Transverse colon (tissue), 4 donors: ENCODE measurements at regions not wholly inside any gene's neighbourhood (a gene's known extent, or its start where the extent isn't known, plus 50 kb on each side); places are given as distances from the start of the nearest gene placed in this dataset.

Source experiments
- DNase-seq: peaks from one replicate; pipeline ENCODE4 v3.0.0-alpha.2; 2019
- H3K27ac ChIP-seq, 4 donors: fragments of 200-600 bp; sonication (generic); 2 replicates each; pipeline ENCODE4 v1.5.1; 2016 to 2018; ENCODE audit warnings: inconsistent platforms in 4 of 4
- H3K27me3 ChIP-seq: fragments of 200-600 bp; sonication (generic); 2 replicates; pipeline ENCODE4 v1.5.1; 2017; ENCODE audit warnings: inconsistent platforms
- H3K36me3 ChIP-seq, 4 donors: fragments of 200-600 bp; sonication (generic); 2 replicates each; pipeline ENCODE4 v1.5.1; 2017 to 2019; ENCODE audit warnings: inconsistent platforms in 4 of 4
- H3K4me1 ChIP-seq, 4 donors: fragments of 200-600 bp; sonication (generic); 2 replicates each; pipeline ENCODE4 v1.5.1; 2017 to 2020; ENCODE audit warnings: inconsistent platforms in 4 of 4
- H3K4me3 ChIP-seq, 4 donors: fragments of 200-600 bp; sonication (generic); 1 replicate in 1 of 4; 2 replicates in 3 of 4; pipeline versions ENCODE4 v1.5.1 to v1.6.1; 2017 to 2019; ENCODE audit warnings: inconsistent platforms in 4 of 4
- H3K9me3 ChIP-seq, 2 donors: fragments of 200-600 bp; sonication (generic); 2 replicates each; pipeline ENCODE4 v1.5.1; 2017 to 2019; ENCODE audit warnings: inconsistent platforms in 2 of 2
- EP300 ChIP-seq: sonication (generic); formaldehyde crosslinking; IDR thresholded peaks from one replicate; pipeline ENCODE4 v1.6.1; 2017; ENCODE audit warnings: antibody characterized with exemption, low read depth
- POLR2A ChIP-seq: fragments of 450-650 bp; IDR thresholded peaks from one replicate; pipeline ENCODE4 v1.6.1; 2016; ENCODE audit warnings: antibody characterized with exemption, mild to moderate bottlenecking, moderate library complexity
- POLR2AphosphoS5 ChIP-seq, 3 donors: sonication (generic); formaldehyde crosslinking; IDR thresholded peaks; one replicate each; pipeline ENCODE4 v1.6.1; 2016; ENCODE audit warnings: antibody characterized with exemption in 3 of 3
- WGBS, 2 donors: methylation state at CpG; one replicate each; pipeline ENCODE4 v1.1.5; 2018; ENCODE audit warnings: low coverage in 1 of 2; 5-methylcytosine and 5-hydroxymethylcytosine counted together
- in situ Hi-C, 4 donors: fragments of 200-750 bp; cut with MboI; loops; one replicate each; pipeline versions ENCODE4 v1.15.0 to v1.15.1; 2017; ENCODE audit warnings: low sequenced_read_pairs in 3 of 4, low pct_ligation_motif_present in 1 of 4, low pct_unique_long_range_greater_than_20kb in 1 of 4
- intact Hi-C: fragments of 100-400 bp; cut with DNase I; formaldehyde crosslinking; loops from one replicate; pipeline ENCODE4 v1.15.1; 2023; ENCODE audit warnings: low total_unique reads
- TF ChIP-seq, protein P1 (sequence below), 5 experiments: fragments of 200-600 bp in 3 of 5; fragments of 450-650 bp in 2 of 5; sonication (generic) in 3 of 5; IDR thresholded peaks; 1 replicate in 2 of 5; 2 replicates in 3 of 5; pipeline ENCODE4 v1.5.1; 2016 to 2017; ENCODE audit warnings: antibody characterized with exemption in 5 of 5, inconsistent platforms in 3 of 5, mild to moderate bottlenecking in 2 of 5, moderate library complexity in 1 of 5

DNA sequence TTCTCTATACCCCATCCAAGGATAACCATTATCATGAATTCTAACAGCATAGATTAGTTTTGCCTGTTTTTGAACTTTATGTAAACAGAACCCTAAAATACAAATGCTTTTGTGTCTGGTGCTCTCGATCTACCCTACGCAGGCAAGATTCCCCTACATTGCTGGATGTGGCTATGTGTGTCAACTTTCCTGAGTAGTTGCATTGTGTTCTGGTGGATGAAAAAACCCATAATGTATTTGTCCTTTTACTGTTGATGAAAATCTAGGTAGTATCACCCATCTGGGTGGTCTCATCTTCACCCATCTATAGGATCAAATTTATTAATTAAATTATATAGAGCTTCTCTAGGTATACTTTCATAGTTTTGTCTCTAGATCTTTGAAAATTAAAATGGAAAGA is 211.7 kb downstream of the ANKRD60 start:
- in situ Hi-C loops = no loop called here
- TF ChIP-seq, protein P1, sequence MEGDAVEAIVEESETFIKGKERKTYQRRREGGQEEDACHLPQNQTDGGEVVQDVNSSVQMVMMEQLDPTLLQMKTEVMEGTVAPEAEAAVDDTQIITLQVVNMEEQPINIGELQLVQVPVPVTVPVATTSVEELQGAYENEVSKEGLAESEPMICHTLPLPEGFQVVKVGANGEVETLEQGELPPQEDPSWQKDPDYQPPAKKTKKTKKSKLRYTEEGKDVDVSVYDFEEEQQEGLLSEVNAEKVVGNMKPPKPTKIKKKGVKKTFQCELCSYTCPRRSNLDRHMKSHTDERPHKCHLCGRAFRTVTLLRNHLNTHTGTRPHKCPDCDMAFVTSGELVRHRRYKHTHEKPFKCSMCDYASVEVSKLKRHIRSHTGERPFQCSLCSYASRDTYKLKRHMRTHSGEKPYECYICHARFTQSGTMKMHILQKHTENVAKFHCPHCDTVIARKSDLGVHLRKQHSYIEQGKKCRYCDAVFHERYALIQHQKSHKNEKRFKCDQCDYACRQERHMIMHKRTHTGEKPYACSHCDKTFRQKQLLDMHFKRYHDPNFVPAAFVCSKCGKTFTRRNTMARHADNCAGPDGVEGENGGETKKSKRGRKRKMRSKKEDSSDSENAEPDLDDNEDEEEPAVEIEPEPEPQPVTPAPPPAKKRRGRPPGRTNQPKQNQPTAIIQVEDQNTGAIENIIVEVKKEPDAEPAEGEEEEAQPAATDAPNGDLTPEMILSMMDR (IDR thresholded peaks at IDR 0.05) = no peak
- TF ChIP-seq POLR2A = no peak
- no peak for TF ChIP-seq EP300
- no peak for TF ChIP-seq POLR2AphosphoS5 (IDR thresholded peaks at IDR 0.05)
- H3K36me3 ChIP-seq = no peaks in the 10 kb centered on the region
- intact Hi-C loops = no loop called here
- peak overlapping the region in 2 of 4 donors; percentile 31 to 70 for H3K27ac ChIP-seq
- peaks cover 0 to 11% (median 2%) of the 10 kb centered on the region in 4 donors for H3K4me1 ChIP-seq
- H3K27me3 ChIP-seq = no peaks in the 10 kb centered on the region
- 83 to 94% methylated on average over 2 of the region's 2 CpGs for WGBS, 2 donors
- no peaks in the 10 kb centered on the region for H3K9me3 ChIP-seq
- DNase-seq = no peak
- no peak overlapping the region for H3K4me3 ChIP-seq

DNA sequence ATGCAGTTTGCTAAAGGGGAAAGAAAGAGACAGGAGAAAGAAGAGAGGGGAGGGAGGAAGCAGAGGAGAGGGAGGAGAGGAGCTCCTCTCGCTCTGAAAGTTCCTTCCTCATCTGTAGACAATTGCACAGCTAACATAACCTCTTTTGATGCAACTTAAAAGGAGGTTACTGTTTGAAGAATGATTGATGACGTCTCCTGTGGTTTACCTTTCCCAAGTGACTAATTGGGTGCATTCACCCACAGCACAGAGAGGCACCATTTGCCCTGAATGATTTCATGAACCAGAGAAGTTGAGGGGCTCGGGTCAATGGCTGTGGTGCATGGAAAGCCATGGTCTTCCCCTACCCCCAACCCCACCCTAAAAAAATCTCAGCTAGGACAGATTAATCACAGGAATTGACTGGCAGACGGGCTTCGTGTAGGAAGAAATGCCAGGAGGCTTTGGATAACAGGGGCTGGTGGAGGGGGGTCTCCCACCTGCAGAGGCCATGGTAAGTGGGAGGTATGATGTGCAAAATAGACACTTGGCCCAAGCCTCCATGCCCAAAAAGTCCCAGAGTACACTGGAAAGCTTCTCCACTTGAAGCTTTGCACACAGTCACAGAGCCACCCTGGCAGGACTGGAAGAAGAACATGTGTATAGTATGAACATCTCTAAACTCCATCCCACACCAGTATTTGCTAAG is 213.7 kb downstream of the ANKRD60 start:
- Histone ChIP-seq H3K4me3 (no peak overlapping the region), H3K36me3 (no peaks in the 10 kb centered on the region), H3K4me1 (peaks cover 0 to 11% (median 2%) of the 10 kb centered on the region in 4 donors), H3K9me3 (no peaks in the 10 kb centered on the region), H3K27me3 (no peaks in the 10 kb centered on the region), H3K27ac (no peak overlapping the region)
- DNase-seq = no peak
- in situ Hi-C loops (no loop called here), intact Hi-C loops (no loop called here)
- TF ChIP-seq POLR2AphosphoS5 (IDR thresholded peaks at IDR 0.05) (no peak), EP300 (no peak), POLR2A (no peak)
- TF ChIP-seq, protein P1 (IDR thresholded peaks at IDR 0.05) = no peak
- 58 to 68% methylated on average over 4 to 5 of the region's 5 CpGs for WGBS, 2 donors

DNA sequence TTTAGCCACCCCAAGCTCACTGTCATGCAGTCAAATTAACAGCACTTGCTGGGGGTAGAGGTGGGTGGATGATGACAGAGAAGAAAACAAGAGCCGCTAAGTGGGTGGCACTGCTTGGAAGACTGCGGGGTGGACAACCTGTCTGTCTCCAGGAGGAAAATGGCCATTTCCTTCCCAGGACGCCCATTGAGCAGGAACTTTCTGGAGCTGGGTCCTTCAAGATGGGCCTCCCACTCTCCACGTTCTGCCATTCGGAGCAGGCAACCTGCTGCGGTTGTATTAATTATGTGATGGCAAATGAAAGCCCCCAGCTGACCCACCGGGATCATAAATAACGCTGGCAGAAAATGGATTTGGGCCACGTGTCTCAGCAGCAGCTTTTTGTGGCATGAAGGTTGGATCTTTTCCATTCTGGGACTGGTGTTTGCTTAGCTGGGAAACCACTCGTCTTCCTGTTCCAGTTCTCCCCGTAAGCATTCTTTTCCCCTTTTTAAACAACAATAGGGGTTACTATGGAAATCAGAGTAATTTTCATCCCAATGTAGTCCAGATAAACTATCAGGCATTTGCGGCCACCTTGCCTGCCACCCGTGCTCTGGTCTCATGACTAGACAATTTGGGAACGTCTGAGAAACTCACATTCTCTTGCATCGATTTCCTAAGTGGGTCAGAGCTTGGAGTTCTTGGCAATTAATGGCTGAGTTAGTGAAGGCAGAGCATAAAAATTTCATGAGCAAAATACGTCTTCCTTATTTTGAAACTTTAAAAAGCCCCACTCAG is 215.5 kb downstream of the ANKRD60 start:
- intact Hi-C loops = no loop called here
- WGBS, 2 donors = 77 to 80% methylated on average over 15 to 16 of the region's 16 CpGs
- no peak overlapping the region for H3K27ac ChIP-seq
- no peak overlapping the region for H3K4me3 ChIP-seq
- peaks cover 0 to 8% (median 2%) of the 10 kb centered on the region in 4 donors for H3K4me1 ChIP-seq
- in situ Hi-C loops = no loop called here
- no peak for TF ChIP-seq EP300
- no peak for TF ChIP-seq POLR2A
- no peak for TF ChIP-seq POLR2AphosphoS5 (IDR thresholded peaks at IDR 0.05)
- TF ChIP-seq, protein P1 (IDR thresholded peaks at IDR 0.05) = no peak
- H3K36me3 ChIP-seq = no peaks in the 10 kb centered on the region
- no peak for DNase-seq
- H3K9me3 ChIP-seq = no peaks in the 10 kb centered on the region
- H3K27me3 ChIP-seq = no peaks in the 10 kb centered on the region

DNA sequence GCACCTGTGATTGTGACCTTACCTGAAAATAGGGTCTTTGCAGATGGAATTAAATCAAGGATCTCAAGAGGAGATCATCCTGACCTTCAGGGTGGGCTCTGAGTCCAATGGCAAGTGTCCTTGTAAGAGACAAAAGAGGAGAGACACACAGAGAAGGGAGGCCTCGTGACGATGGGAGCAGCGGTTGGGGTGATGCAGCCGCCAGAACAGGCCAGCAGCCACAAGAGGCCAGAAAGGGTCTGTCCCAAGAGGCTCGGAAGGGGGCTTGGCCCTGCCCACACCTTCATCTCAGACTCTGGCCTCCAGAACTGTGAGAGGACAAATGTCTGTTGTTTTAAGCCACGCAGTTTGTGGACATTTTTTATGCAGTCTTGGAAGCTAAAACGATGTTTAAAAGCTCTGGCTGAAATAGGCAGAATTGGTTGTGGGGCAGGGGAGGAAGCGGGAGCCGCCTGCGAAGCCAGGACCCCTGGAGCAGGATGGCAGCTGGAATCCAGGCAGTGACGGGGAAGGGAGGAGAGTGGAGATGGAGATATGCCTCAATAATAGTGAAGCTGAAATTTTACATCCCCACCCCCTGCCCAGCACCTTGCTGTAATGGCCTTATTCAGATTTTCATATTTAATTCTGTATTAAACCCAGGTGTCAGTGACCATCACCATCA is 216.4 kb downstream of the ANKRD60 start:
- Histone ChIP-seq H3K36me3 (no peaks in the 10 kb centered on the region), H3K4me3 (no peak overlapping the region), H3K4me1 (peaks cover 0 to 1% (median 0%) of the 10 kb centered on the region in 4 donors), H3K9me3 (no peaks in the 10 kb centered on the region), H3K27me3 (no peaks in the 10 kb centered on the region), H3K27ac (no peak overlapping the region)
- 87 to 88% methylated on average over 6 to 11 of the region's 11 CpGs for WGBS, 2 donors
- DNase-seq = no peak
- TF ChIP-seq, protein P1 (IDR thresholded peaks at IDR 0.05) = no peak
- TF ChIP-seq EP300 (no peak), POLR2AphosphoS5 (IDR thresholded peaks at IDR 0.05) (no peak), POLR2A (no peak)
- intact Hi-C loops = no loop called here
- in situ Hi-C loops = no loop called here
